GM21515 (cell line): ENCODE measurements at regions not wholly inside any gene's neighbourhood (a gene's known extent, or its start where the extent isn't known, plus 50 kb on each side); places are given as distances from the start of the nearest gene placed in this dataset.
"Not testable (repeated sequence)": the region's sequence is repeated elsewhere in the genome, so short reads cannot be mapped to it uniquely, and the experiment has no call there.

Experiments used
- ATAC-seq: cut with Tn5 transposase; IDR thresholded peaks from one replicate; pipeline ENCODE4 v1.9.1; 2021; ENCODE audit not compliant: unreplicated experiment

- ATAC-seq = no peak
These were observed 300.5 kb upstream of the CTNND2 start for GRCh38 chr5:12204761-12205160.

DNA sequence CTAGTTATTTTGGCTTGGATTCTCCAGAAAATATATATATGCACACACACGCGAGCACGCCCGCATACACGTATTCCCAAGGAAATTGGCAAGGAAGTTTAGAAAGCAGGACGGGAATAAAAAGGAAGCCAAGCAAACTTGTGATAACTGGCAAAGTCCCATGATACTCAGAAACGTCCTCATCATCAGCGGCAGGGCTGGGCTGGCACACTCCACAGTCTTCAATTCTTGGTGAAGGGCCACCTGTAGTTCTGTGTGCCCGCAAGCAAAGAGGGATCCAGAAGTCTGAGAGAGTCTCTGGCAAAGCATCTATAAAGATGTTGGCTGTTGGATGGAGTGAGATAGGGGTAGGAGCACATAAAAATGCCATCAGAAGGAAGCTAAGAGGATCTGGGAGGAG is 289.3 kb upstream of the CTNND2 start:
- ATAC-seq = no peak

DNA sequence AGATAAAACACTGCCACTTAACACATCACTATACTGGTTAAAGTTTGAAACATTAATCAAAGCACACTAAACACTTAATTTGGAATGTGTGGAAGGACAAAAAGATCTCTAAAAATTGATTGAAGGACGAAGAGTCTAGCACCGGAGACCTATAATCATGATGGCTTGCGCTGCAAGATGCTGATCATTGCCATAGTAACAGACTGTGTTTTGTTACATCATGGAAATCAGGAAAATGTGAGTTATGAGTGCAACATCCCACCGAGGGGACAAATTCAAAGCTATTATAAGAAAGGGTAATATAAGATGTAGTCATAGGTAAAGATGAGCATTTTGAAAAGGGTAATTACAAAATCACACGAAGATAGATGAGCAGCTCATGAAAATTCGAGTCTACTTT is 278.8 kb upstream of the CTNND2 start:
- no peak for ATAC-seq

GRCh38 chr5:12177851-12178250 is 273.6 kb upstream of the CTNND2 start:
- no peak for ATAC-seq

DNA sequence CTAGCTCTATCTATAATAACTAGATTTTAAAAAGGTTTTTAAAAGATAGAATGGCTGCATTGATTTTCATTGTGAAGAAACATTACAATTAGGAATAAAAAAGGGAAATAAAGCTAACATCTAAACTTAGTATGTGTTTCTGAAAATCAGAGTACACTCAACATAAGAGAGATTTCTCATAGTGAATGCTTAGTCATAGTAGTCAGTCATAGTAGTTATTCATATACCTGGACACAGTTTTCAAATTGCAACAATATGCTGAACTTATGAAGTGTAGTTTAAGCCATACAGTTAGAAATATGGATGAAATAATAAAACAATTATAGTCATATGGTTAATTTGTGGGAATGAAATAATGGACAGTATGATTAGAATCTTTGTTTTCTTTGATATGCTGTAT is 273.0 kb upstream of the CTNND2 start:
- ATAC-seq = no peak

DNA sequence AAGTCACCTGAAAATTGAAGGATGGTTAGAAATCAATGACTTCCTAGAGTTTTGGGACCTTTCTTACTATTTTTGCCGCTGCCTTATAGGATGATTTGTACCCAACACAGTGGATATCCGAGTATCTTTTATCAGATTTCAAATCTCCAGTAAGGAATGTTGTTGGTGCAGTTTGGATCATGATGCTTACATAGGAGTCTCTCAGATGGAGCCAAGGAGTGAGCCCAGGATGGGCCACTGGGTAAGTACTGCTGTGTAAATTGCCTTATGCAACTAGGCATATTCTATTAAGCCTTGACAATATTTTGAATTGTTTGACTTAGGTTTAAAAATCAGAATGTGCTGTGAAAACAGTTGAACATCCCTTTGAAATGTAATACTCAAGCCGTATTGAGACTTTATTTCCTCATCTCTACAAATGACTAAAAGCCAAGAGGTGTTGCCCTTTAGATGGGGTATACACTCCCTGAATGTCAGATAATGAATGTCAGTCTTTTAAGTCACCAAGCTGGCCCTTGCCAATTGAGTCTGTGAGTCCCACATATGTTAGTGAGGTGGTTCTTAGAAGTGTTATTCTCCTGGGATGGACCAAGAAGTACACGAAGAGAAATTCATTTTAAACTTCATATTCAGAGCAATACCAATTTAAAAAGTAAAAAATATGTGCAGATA is 271.8 kb upstream of the CTNND2 start:
- ATAC-seq = no peak

DNA sequence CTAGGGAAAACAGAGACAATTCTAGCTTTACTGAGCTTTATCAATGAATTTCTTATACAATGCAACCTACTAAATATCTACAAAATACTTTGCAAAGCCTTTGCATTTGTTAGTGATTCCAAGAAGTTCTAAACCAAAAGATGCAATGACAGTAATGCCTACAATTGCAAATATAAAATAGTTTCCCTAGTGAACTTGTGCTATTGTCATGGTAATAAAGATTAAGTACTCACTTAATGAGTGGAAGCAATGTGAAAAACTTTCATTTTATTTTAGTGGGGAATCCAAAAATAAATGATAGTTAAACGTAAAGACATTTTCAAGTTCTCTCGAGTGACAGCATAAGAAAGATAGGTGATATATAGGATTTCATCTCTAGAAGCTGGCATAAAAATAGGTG is 270.5 kb upstream of the CTNND2 start:
- no peak for ATAC-seq

- ATAC-seq = no peak
These were observed 265.3 kb upstream of the CTNND2 start for GRCh38 chr5:12169536-12169935.

- ATAC-seq = no peak
These were observed 258.6 kb upstream of the CTNND2 start for GRCh38 chr5:12162863-12163262.

GRCh38 chr5:12147513-12147912 is 243.3 kb upstream of the CTNND2 start:
- no peak for ATAC-seq

- no peak for ATAC-seq
These were observed 237.2 kb upstream of the CTNND2 start for GRCh38 chr5:12141496-12141895.

GRCh38 chr5:12133520-12133919 is 229.3 kb upstream of the CTNND2 start:
- no peak for ATAC-seq

DNA sequence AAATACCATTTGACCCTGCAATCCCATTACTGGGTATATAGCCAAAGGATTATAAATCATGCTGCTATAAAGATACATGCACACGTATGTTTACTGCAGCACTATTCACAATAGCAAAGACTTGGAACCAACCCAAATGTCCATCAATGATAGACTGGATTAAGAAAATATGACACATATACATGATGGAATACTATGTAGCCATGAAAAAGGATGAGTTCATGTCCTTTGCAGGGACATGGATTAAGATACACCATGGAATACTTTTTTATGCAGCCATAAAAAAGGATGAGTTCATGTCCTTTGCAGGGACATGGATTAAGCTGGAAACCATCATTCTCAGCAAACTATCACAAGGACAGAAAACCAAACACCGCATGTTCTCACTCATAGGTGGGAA is 226.8 kb upstream of the CTNND2 start:
- not testable (repeated sequence) for ATAC-seq

GRCh38 chr5:12125895-12126294 is 221.6 kb upstream of the CTNND2 start:
- ATAC-seq = no peak

GRCh38 chr5:12119657-12120056 is 215.4 kb upstream of the CTNND2 start:
- ATAC-seq = no peak

DNA sequence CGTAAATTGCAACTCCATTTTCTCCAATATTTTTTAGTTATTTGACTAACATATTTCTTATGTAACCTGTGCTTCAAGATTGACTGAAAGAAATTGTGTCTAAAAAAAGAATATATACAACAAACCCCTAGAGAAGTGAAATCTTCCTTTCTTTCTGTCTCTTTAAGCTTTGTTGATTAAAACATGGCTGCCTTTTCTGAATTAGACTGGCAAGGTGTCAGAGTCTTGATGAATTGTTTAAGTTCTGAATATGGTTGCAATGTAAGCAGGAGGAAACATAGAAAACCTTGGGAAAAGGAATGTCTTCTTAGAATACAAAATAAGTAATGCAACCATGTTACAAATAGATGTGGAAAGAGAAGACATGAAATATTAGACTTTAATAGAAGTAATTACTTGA is 209.8 kb upstream of the CTNND2 start:
- no peak for ATAC-seq

GRCh38 chr5:12113062-12113461 is 208.8 kb upstream of the CTNND2 start:
- no peak for ATAC-seq

GRCh38 chr5:12111261-12111660 is 207.0 kb upstream of the CTNND2 start:
- ATAC-seq = no peak

DNA sequence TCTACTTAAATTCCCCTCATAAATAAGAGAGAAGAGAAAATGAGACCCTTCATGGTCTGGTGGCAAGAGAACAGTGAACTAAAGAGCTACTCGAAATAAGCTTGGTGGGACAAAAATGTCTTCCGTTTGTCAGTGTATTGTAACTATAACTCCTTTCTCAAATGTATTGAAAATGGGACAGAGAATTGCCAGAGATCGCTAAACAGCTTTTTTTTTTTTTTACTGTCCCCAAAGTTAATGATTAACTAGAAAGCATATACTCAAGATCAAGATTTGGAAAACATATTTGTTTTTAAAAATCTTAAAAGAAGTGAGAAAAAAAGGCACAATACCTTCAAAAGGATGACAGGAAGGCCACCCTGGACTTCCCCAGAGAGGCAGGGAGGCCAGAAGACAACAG is 206.4 kb upstream of the CTNND2 start:
- ATAC-seq = no peak

GRCh38 chr5:12109075-12109688 is 204.9 kb upstream of the CTNND2 start:
- ATAC-seq = no peak

- no peak for ATAC-seq
These were observed 197.9 kb upstream of the CTNND2 start for GRCh38 chr5:12102151-12102550.

DNA sequence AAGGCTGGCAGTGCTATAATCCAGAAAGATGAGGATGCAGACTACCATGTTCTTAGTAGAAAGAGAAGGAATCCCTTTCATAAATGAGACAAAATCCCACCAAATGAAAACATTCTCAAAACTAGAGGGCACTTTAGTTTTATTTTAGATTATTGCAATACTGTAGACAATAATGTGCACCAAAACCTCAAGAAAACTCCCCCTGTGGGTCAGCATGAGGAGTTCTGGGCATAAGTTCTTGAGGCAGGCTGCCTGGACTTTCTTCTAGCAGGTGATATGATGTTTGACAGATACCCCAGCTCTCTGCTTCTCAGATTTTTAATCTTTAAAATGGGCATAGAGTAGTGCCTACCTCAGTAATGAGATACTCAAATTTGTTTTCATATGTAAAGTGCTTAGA is 196.3 kb upstream of the CTNND2 start:
- ATAC-seq = no peak

- ATAC-seq = no peak
These were observed 195.1 kb upstream of the CTNND2 start for GRCh38 chr5:12099296-12099695.
